SK-N-SH (cell line): ENCODE measurements at regions not wholly inside any gene's neighbourhood (a gene's known extent, or its start where the extent isn't known, plus 50 kb on each side); places are given as distances from the start of the nearest gene placed in this dataset.

Experiments used
- CTCF ChIA-PET: fragments of 300-600, 350-600 bp; formaldehyde crosslinking; extraction: SDS; loops from one replicate; lab custom pipeline; 2021; lab: Yijun Ruan, JAX
- POLR2A ChIA-PET: fragments of 350-600 bp; sonication (Branson Sonifier 250); formaldehyde crosslinking; extraction: SDS; loops from one replicate; lab custom pipeline; 2020; ENCODE audit warnings: antibody characterized with exemption, inconsistent platforms; lab: Yijun Ruan, JAX
- DNase-seq: peaks from one replicate; pipeline ENCODE4 v3.0.0; 2012
- H2AFZ ChIP-seq: fragments of 200-600 bp; sonication (generic); 2 replicates; pipeline ENCODE4 v1.8.1; 2016; ENCODE audit warnings: antibody characterized with exemption, mild to moderate bottlenecking, low read depth
- H3F3A ChIP-seq: fragments of 200-600 bp; sonication (generic); replicated peaks from 2 replicates; pipeline ENCODE3; 2016; ENCODE audit warnings: antibody characterized with exemption, mild to moderate bottlenecking; ENCODE audit not compliant: insufficient read depth
- H3K27ac ChIP-seq, 2 experiments: fragments of 200-500 bp in 1 of 2; fragments of 200-600 bp in 1 of 2; sonication (Bioruptor generic) in 1 of 2; sonication (generic), shearing (Covaris generic) in 1 of 2; 2 replicates each; pipeline versions ENCODE4 v1.5.1 to v1.6.1; 2014 to 2016; ENCODE audit warnings: low read depth in 2 of 2, inconsistent platforms in 1 of 2, low read length in 1 of 2, mild to moderate bottlenecking in 1 of 2, mixed read lengths in 1 of 2
- H3K27me3 ChIP-seq: fragments of 200-600 bp; sonication (generic), shearing (Covaris generic); 2 replicates; pipeline ENCODE4 v1.6.1; 2016; ENCODE audit warnings: mixed run types; ENCODE audit not compliant: insufficient read depth
- H3K36me3 ChIP-seq, 2 experiments: fragments of 200-500 bp in 1 of 2; fragments of 200-600 bp in 1 of 2; sonication (Bioruptor generic) in 1 of 2; sonication (generic) in 1 of 2; replicated peaks in 1 of 2; 2 replicates each; pipeline versions ENCODE3 to v1.5.1; 2014 to 2016; ENCODE audit warnings: low read length in 1 of 2, mild to moderate bottlenecking in 1 of 2; ENCODE audit not compliant: insufficient read depth in 2 of 2, control insufficient read depth in 1 of 2
- H3K4me1 ChIP-seq, 2 experiments: fragments of 200-500 bp in 1 of 2; fragments of 200-600 bp in 1 of 2; sonication (Bioruptor generic) in 1 of 2; sonication (generic), shearing (Covaris generic) in 1 of 2; 2 replicates each; pipeline versions ENCODE4 v1.5.1 to v1.6.1; 2014 to 2016; ENCODE audit warnings: low read depth in 1 of 2, low read length in 1 of 2, mixed run types in 1 of 2; ENCODE audit not compliant: insufficient read depth in 2 of 2, control insufficient read depth in 1 of 2
- H3K4me2 ChIP-seq: fragments of 200-600 bp; sonication (generic), shearing (Covaris generic); 2 replicates; pipeline ENCODE4 v1.6.1; 2017; ENCODE audit warnings: mixed run types
- H3K4me3 ChIP-seq, 2 experiments: fragments of 200-500 bp in 1 of 2; fragments of 200-600 bp in 1 of 2; sonication (Bioruptor generic) in 1 of 2; sonication (generic), shearing (Covaris generic) in 1 of 2; 2 replicates each; pipeline versions ENCODE4 v1.5.1 to v1.8.1; 2014 to 2016; ENCODE audit warnings: low read depth in 2 of 2, inconsistent platforms in 1 of 2, low read length in 1 of 2, mild to moderate bottlenecking in 1 of 2, mixed read lengths in 1 of 2, moderate library complexity in 1 of 2
- H3K79me2 ChIP-seq: fragments of 200-600 bp; sonication (generic); 2 replicates; pipeline ENCODE4 v1.8.1; 2017; ENCODE audit warnings: mild to moderate bottlenecking; ENCODE audit not compliant: insufficient read depth
- H3K9ac ChIP-seq: fragments of 200-600 bp; sonication (generic); 2 replicates; pipeline ENCODE4 v1.6.1; 2017; ENCODE audit warnings: mixed run types
- H3K9me2 ChIP-seq: fragments of 200-600 bp; sonication (generic); 2 replicates; pipeline ENCODE4 v1.6.1; 2017; ENCODE audit warnings: mixed run types
- H3K9me3 ChIP-seq: fragments of 200-600 bp; sonication (generic); 2 replicates; pipeline ENCODE4 v1.6.1; 2017; ENCODE audit warnings: mixed run types, mild to moderate bottlenecking, moderate library complexity
- H4K20me1 ChIP-seq: fragments of 200-600 bp; sonication (generic); 2 replicates; pipeline ENCODE4 v1.6.1; 2017; ENCODE audit warnings: mild to moderate bottlenecking, mixed run types; ENCODE audit not compliant: insufficient read depth
- CHD2 ChIP-seq: fragments of 150-350 bp; IDR thresholded peaks from 2 replicates; pipeline ENCODE4 v1.6.1; 2018; ENCODE audit warnings: low read length; ENCODE audit not compliant: partially characterized antibody
- EZH2phosphoT487 ChIP-seq: fragments of 200-600 bp; sonication (generic); IDR thresholded peaks from 2 replicates; pipeline ENCODE4 v1.6.1; 2017; ENCODE audit warnings: low read depth, mixed run types, mild to moderate bottlenecking, antibody characterized with exemption, moderate library complexity, borderline replicate concordance
- FOXJ3 ChIP-seq: sonication (generic); formaldehyde crosslinking; IDR thresholded peaks from 2 replicates; pipeline ENCODE4 v1.5.1; 2020; ENCODE audit warnings: mild to moderate bottlenecking, missing genetic modification reagents
- FOXM1 ChIP-seq: IDR thresholded peaks from 2 replicates; pipeline ENCODE4 v1.4.0; 2012; ENCODE audit warnings: low read depth, mild to moderate bottlenecking
- GATA2 ChIP-seq: sonication (generic); formaldehyde crosslinking; IDR thresholded peaks from 2 replicates; pipeline ENCODE4 v1.5.0; 2020; ENCODE audit warnings: mild to moderate bottlenecking, missing genetic modification reagents
- MAX ChIP-seq: IDR thresholded peaks from 2 replicates; pipeline ENCODE4 v1.4.0; 2012; ENCODE audit warnings: low read depth
- MEF2A ChIP-seq: IDR thresholded peaks from 2 replicates; pipeline ENCODE4 v1.4.0; 2012; ENCODE audit warnings: low read depth, borderline replicate concordance
- MXI1 ChIP-seq: IDR thresholded peaks from 2 replicates; pipeline ENCODE4 v1.6.1; 2012; ENCODE audit warnings: mild to moderate bottlenecking, low read depth, low read length, improper control_type of control experiment
- POLR2AphosphoS5 ChIP-seq: IDR thresholded peaks from 2 replicates; pipeline ENCODE4 v1.6.1; 2012; ENCODE audit warnings: low read depth, low read length
- RAD21 ChIP-seq: IDR thresholded peaks from 2 replicates; pipeline ENCODE4 v1.6.1; 2012; ENCODE audit warnings: mild to moderate bottlenecking, low read length
- RCOR1 ChIP-seq: fragments of 150-350 bp; IDR thresholded peaks from 2 replicates; pipeline ENCODE4 v1.6.1; 2017; ENCODE audit warnings: antibody characterized with exemption, low read length
- REST ChIP-seq: IDR thresholded peaks from 2 replicates; pipeline ENCODE4 v1.6.1; 2012; ENCODE audit warnings: mild to moderate bottlenecking, low read depth, low read length, moderate library complexity
- RFX5 ChIP-seq: IDR thresholded peaks from 2 replicates; pipeline ENCODE4 v1.6.1; 2012; ENCODE audit warnings: mild to moderate bottlenecking, improper control_type of control experiment, low read length
- TCF12 ChIP-seq: IDR thresholded peaks from 2 replicates; pipeline ENCODE4 v1.4.0; 2012
- YY1 ChIP-seq: IDR thresholded peaks from 2 replicates; pipeline ENCODE4 v1.4.0; 2012; ENCODE audit warnings: low read depth, mild to moderate bottlenecking
- WGBS: methylation state at CpG from one replicate; pipeline ENCODE4 v1.1.6; 2017; ENCODE audit warnings: low lambda C conversion rate; 5-methylcytosine and 5-hydroxymethylcytosine counted together
- TF ChIP-seq, protein P1 (sequence below): IDR thresholded peaks from 2 replicates; pipeline ENCODE4; 2012
- TF ChIP-seq, protein P2 (sequence below): fragments of 150-350 bp; IDR thresholded peaks from 2 replicates; pipeline ENCODE4 v1.6.1; 2017; ENCODE audit warnings: antibody characterized with exemption, low read length, low read depth, borderline replicate concordance

DNA sequence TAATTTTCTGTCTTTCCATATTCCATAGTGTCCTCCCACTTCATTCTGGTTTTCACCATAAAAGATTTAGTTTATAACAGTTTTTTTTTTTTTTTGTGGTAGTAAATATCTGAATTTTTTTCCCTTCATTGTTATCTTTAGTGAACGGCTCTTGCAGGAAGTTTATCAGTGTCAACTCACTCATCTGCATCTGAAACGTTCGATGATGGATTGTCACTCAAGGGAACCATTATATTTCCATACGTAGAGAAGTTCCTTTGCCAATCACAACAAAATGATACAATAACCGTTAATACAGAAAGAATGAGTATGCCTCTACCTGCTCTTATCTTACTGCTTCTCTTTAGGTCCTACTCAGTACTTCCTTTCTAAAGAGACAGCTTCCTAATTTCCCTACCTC is 651.2 kb upstream of the KCNMB2 start:
- ChIA-PET POLR2A (no interaction called here), CTCF (interaction anchor here (1.5 kb wide), 1 partner anchor 9 kb away, joined by 4 read pairs; no protein-coding TSS in a partner anchor)
- Histone ChIP-seq H3F3A (no peaks in the 10 kb centered on the region), H4K20me1 (no peaks in the 10 kb centered on the region), H2AFZ (no peak overlapping the region), H3K9me3 (no peaks in the 10 kb centered on the region), H3K27me3 (no peaks in the 10 kb centered on the region), H3K4me2 (no peak overlapping the region), H3K36me3 (no peaks in the 10 kb centered on the region), H3K9me2 (no peaks in the 10 kb centered on the region), H3K79me2 (no peaks in the 10 kb centered on the region), H3K27ac (no peak overlapping the region), H3K4me3 (no peak overlapping the region), H3K4me1 (peaks cover 0 to 3% of the 10 kb centered on the region in 2 experiments; a peak in 2 of 4 replicates), H3K9ac (no peak overlapping the region)
- no peak for DNase-seq
- 92% methylated on average over 5 of the region's 5 CpGs for WGBS
- no peak for TF ChIP-seq FOXJ3 (CRISPR knock-in tag)
- TF ChIP-seq, protein P1, sequence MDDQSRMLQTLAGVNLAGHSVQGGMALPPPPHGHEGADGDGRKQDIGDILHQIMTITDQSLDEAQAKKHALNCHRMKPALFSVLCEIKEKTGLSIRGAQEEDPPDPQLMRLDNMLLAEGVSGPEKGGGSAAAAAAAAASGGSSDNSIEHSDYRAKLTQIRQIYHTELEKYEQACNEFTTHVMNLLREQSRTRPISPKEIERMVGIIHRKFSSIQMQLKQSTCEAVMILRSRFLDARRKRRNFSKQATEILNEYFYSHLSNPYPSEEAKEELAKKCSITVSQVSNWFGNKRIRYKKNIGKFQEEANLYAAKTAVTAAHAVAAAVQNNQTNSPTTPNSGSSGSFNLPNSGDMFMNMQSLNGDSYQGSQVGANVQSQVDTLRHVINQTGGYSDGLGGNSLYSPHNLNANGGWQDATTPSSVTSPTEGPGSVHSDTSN, result no peak
- TF ChIP-seq TCF12, result no peak
- no peak for TF ChIP-seq MAX
- no peak for TF ChIP-seq RCOR1
- no peak for TF ChIP-seq POLR2AphosphoS5
- TF ChIP-seq EZH2phosphoT487, result no peak
- TF ChIP-seq, protein P2, sequence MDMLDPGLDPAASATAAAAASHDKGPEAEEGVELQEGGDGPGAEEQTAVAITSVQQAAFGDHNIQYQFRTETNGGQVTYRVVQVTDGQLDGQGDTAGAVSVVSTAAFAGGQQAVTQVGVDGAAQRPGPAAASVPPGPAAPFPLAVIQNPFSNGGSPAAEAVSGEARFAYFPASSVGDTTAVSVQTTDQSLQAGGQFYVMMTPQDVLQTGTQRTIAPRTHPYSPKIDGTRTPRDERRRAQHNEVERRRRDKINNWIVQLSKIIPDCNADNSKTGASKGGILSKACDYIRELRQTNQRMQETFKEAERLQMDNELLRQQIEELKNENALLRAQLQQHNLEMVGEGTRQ, result no peak
- TF ChIP-seq YY1, result no peak
- TF ChIP-seq MEF2A, result no peak
- no peak for TF ChIP-seq REST
- TF ChIP-seq FOXM1, result no peak
- no peak for TF ChIP-seq RAD21
- no peak for TF ChIP-seq CHD2
- TF ChIP-seq RFX5, result no peak
- no peak for TF ChIP-seq MXI1
- no peak for TF ChIP-seq GATA2 (CRISPR knock-in tag)
